ENCODE measurements at regions not wholly inside any gene's neighbourhood (a gene's known extent, or its start where the extent isn't known, plus 50 kb on each side); places are given as distances from the start of the nearest gene placed in this dataset.
A peak's percentile ranks its signal among the peaks of the same experiment; 100 is the strongest.
"Not testable (repeated sequence)": the region's sequence is repeated elsewhere in the genome, so short reads cannot be mapped to it uniquely, and the experiment has no call there.

GRCh38 chr12:124706363-124706762, 139.0 kb upstream of the NCOR2 start:
- no peak for DNase-seq (ENCODE audit: low read depth)

- DNase-seq (ENCODE audit: low read depth) = no peak
Observed at GRCh38 chr12:124705545-124706138, 138.2 kb upstream of the NCOR2 start.

- DNase-seq (ENCODE audit: low read depth) = no peak
Observed at GRCh38 chr12:124704619-124705018, 137.2 kb upstream of the NCOR2 start.

- peak; percentile 56 for DNase-seq (ENCODE audit: low read depth)
Observed at GRCh38 chr12:124703856-124704255, 136.4 kb upstream of the NCOR2 start.

GRCh38 chr12:124702736-124703135, 135.3 kb upstream of the NCOR2 start:
- DNase-seq (ENCODE audit: low read depth) = no peak

GRCh38 chr12:124700810-124701592, 133.6 kb upstream of the NCOR2 start:
- DNase-seq (ENCODE audit: low read depth) = peak; percentile 54

GRCh38 chr12:124699909-124700308, 132.5 kb upstream of the NCOR2 start:
- DNase-seq (ENCODE audit: low read depth) = no peak

- DNase-seq (ENCODE audit: low read depth) = no peak
Observed at GRCh38 chr12:124698998-124699305, 131.5 kb upstream of the NCOR2 start.

GRCh38 chr12:124698211-124698997, 131.0 kb upstream of the NCOR2 start:
- no peak for DNase-seq (ENCODE audit: low read depth)

- not testable (repeated sequence) for DNase-seq (ENCODE audit: low read depth)
Observed at GRCh38 chr12:124697722-124698121, 130.3 kb upstream of the NCOR2 start.

GRCh38 chr12:124696693-124697476, 129.5 kb upstream of the NCOR2 start:
- DNase-seq (ENCODE audit: low read depth) = no peak

- DNase-seq (ENCODE audit: low read depth) = no peak
Observed at GRCh38 chr12:124695861-124696260, 128.4 kb upstream of the NCOR2 start.

GRCh38 chr12:124694846-124695497, 127.6 kb upstream of the NCOR2 start:
- DNase-seq (ENCODE audit: low read depth) = peak; percentile 72

- DNase-seq (ENCODE audit: low read depth) = no peak
Observed at GRCh38 chr12:124694250-124694649, 126.8 kb upstream of the NCOR2 start.

- no peak for DNase-seq (ENCODE audit: low read depth)
Observed at GRCh38 chr12:124693111-124693723, 125.8 kb upstream of the NCOR2 start.

GRCh38 chr12:124692443-124692842, 125.0 kb upstream of the NCOR2 start:
- DNase-seq (ENCODE audit: low read depth) = no peak

- no peak for DNase-seq (ENCODE audit: low read depth)
Observed at GRCh38 chr12:124691429-124691828, 124.0 kb upstream of the NCOR2 start.

GRCh38 chr12:124689631-124690030, 122.2 kb upstream of the NCOR2 start:
- DNase-seq (ENCODE audit: low read depth) = no peak

GRCh38 chr12:124688356-124688992, 121.1 kb upstream of the NCOR2 start:
- no peak for DNase-seq (ENCODE audit: low read depth)

GRCh38 chr12:124687917-124688316, 120.5 kb upstream of the NCOR2 start:
- DNase-seq (ENCODE audit: low read depth) = peak; percentile 54

All from iris pigment epithelial cell (primary cell).